SK-N-SH (cell line): ENCODE measurements at regions not wholly inside any gene's neighbourhood (a gene's known extent, or its start where the extent isn't known, plus 50 kb on each side); places are given as distances from the start of the nearest gene placed in this dataset.

Experiments
- CTCF ChIA-PET: fragments of 300-600, 350-600 bp; formaldehyde crosslinking; extraction: SDS; loops from one replicate; lab custom pipeline; 2021; lab: Yijun Ruan, JAX
- POLR2A ChIA-PET: fragments of 350-600 bp; sonication (Branson Sonifier 250); formaldehyde crosslinking; extraction: SDS; loops from one replicate; lab custom pipeline; 2020; ENCODE audit warnings: antibody characterized with exemption, inconsistent platforms; lab: Yijun Ruan, JAX
- DNase-seq: peaks from one replicate; pipeline ENCODE4 v3.0.0; 2012
- H2AFZ ChIP-seq: fragments of 200-600 bp; sonication (generic); 2 replicates; pipeline ENCODE4 v1.8.1; 2016; ENCODE audit warnings: antibody characterized with exemption, mild to moderate bottlenecking, low read depth
- H3F3A ChIP-seq: fragments of 200-600 bp; sonication (generic); replicated peaks from 2 replicates; pipeline ENCODE3; 2016; ENCODE audit warnings: antibody characterized with exemption, mild to moderate bottlenecking; ENCODE audit not compliant: insufficient read depth
- H3K27ac ChIP-seq, 2 experiments: fragments of 200-500 bp in 1 of 2; fragments of 200-600 bp in 1 of 2; sonication (Bioruptor generic) in 1 of 2; sonication (generic), shearing (Covaris generic) in 1 of 2; 2 replicates each; pipeline versions ENCODE4 v1.5.1 to v1.6.1; 2014 to 2016; ENCODE audit warnings: low read depth in 2 of 2, inconsistent platforms in 1 of 2, low read length in 1 of 2, mild to moderate bottlenecking in 1 of 2, mixed read lengths in 1 of 2
- H3K27me3 ChIP-seq: fragments of 200-600 bp; sonication (generic), shearing (Covaris generic); 2 replicates; pipeline ENCODE4 v1.6.1; 2016; ENCODE audit warnings: mixed run types; ENCODE audit not compliant: insufficient read depth
- H3K36me3 ChIP-seq, 2 experiments: fragments of 200-500 bp in 1 of 2; fragments of 200-600 bp in 1 of 2; sonication (Bioruptor generic) in 1 of 2; sonication (generic) in 1 of 2; replicated peaks in 1 of 2; 2 replicates each; pipeline versions ENCODE3 to v1.5.1; 2014 to 2016; ENCODE audit warnings: low read length in 1 of 2, mild to moderate bottlenecking in 1 of 2; ENCODE audit not compliant: insufficient read depth in 2 of 2, control insufficient read depth in 1 of 2
- H3K4me1 ChIP-seq, 2 experiments: fragments of 200-500 bp in 1 of 2; fragments of 200-600 bp in 1 of 2; sonication (Bioruptor generic) in 1 of 2; sonication (generic), shearing (Covaris generic) in 1 of 2; 2 replicates each; pipeline versions ENCODE4 v1.5.1 to v1.6.1; 2014 to 2016; ENCODE audit warnings: low read depth in 1 of 2, low read length in 1 of 2, mixed run types in 1 of 2; ENCODE audit not compliant: insufficient read depth in 2 of 2, control insufficient read depth in 1 of 2
- H3K4me2 ChIP-seq: fragments of 200-600 bp; sonication (generic), shearing (Covaris generic); 2 replicates; pipeline ENCODE4 v1.6.1; 2017; ENCODE audit warnings: mixed run types
- H3K4me3 ChIP-seq, 2 experiments: fragments of 200-500 bp in 1 of 2; fragments of 200-600 bp in 1 of 2; sonication (Bioruptor generic) in 1 of 2; sonication (generic), shearing (Covaris generic) in 1 of 2; 2 replicates each; pipeline versions ENCODE4 v1.5.1 to v1.8.1; 2014 to 2016; ENCODE audit warnings: low read depth in 2 of 2, inconsistent platforms in 1 of 2, low read length in 1 of 2, mild to moderate bottlenecking in 1 of 2, mixed read lengths in 1 of 2, moderate library complexity in 1 of 2
- H3K79me2 ChIP-seq: fragments of 200-600 bp; sonication (generic); 2 replicates; pipeline ENCODE4 v1.8.1; 2017; ENCODE audit warnings: mild to moderate bottlenecking; ENCODE audit not compliant: insufficient read depth
- H3K9ac ChIP-seq: fragments of 200-600 bp; sonication (generic); 2 replicates; pipeline ENCODE4 v1.6.1; 2017; ENCODE audit warnings: mixed run types
- H3K9me2 ChIP-seq: fragments of 200-600 bp; sonication (generic); 2 replicates; pipeline ENCODE4 v1.6.1; 2017; ENCODE audit warnings: mixed run types
- H3K9me3 ChIP-seq: fragments of 200-600 bp; sonication (generic); 2 replicates; pipeline ENCODE4 v1.6.1; 2017; ENCODE audit warnings: mixed run types, mild to moderate bottlenecking, moderate library complexity
- H4K20me1 ChIP-seq: fragments of 200-600 bp; sonication (generic); 2 replicates; pipeline ENCODE4 v1.6.1; 2017; ENCODE audit warnings: mild to moderate bottlenecking, mixed run types; ENCODE audit not compliant: insufficient read depth
- CHD2 ChIP-seq: fragments of 150-350 bp; IDR thresholded peaks from 2 replicates; pipeline ENCODE4 v1.6.1; 2018; ENCODE audit warnings: low read length; ENCODE audit not compliant: partially characterized antibody
- CTCF ChIP-seq: fragments of 200-600 bp; sonication (generic); IDR thresholded peaks from 2 replicates; pipeline ENCODE4 v1.6.1; 2017; ENCODE audit warnings: antibody characterized with exemption, mild to moderate bottlenecking, moderate library complexity
- EP300 ChIP-seq, 2 experiments: IDR thresholded peaks; 2 replicates each; pipeline versions ENCODE4 v1.4.0 to v1.6.1; 2012; ENCODE audit warnings: borderline replicate concordance in 1 of 2, low read depth in 1 of 2, low read length in 1 of 2
- FOXJ3 ChIP-seq: sonication (generic); formaldehyde crosslinking; IDR thresholded peaks from 2 replicates; pipeline ENCODE4 v1.5.1; 2020; ENCODE audit warnings: mild to moderate bottlenecking, missing genetic modification reagents
- GABPA ChIP-seq: IDR thresholded peaks from 2 replicates; pipeline ENCODE4 v1.4.0; 2012; ENCODE audit warnings: low read depth, mild to moderate bottlenecking
- MAX ChIP-seq: IDR thresholded peaks from 2 replicates; pipeline ENCODE4 v1.4.0; 2012; ENCODE audit warnings: low read depth
- MEF2A ChIP-seq: IDR thresholded peaks from 2 replicates; pipeline ENCODE4 v1.4.0; 2012; ENCODE audit warnings: low read depth, borderline replicate concordance
- MXI1 ChIP-seq: IDR thresholded peaks from 2 replicates; pipeline ENCODE4 v1.6.1; 2012; ENCODE audit warnings: mild to moderate bottlenecking, low read depth, low read length, improper control_type of control experiment
- NRF1 ChIP-seq: IDR thresholded peaks from 2 replicates; pipeline ENCODE4 v1.6.1; 2012; ENCODE audit warnings: low read depth, mild to moderate bottlenecking, low read length
- PBX3 ChIP-seq: IDR thresholded peaks from 2 replicates; pipeline ENCODE4; 2012
- POLR2AphosphoS5 ChIP-seq: IDR thresholded peaks from 2 replicates; pipeline ENCODE4 v1.6.1; 2012; ENCODE audit warnings: low read depth, low read length
- RAD21 ChIP-seq: IDR thresholded peaks from 2 replicates; pipeline ENCODE4 v1.6.1; 2012; ENCODE audit warnings: mild to moderate bottlenecking, low read length
- RCOR1 ChIP-seq: fragments of 150-350 bp; IDR thresholded peaks from 2 replicates; pipeline ENCODE4 v1.6.1; 2017; ENCODE audit warnings: antibody characterized with exemption, low read length
- TCF12 ChIP-seq: IDR thresholded peaks from 2 replicates; pipeline ENCODE4 v1.4.0; 2012
- USF1 ChIP-seq: IDR thresholded peaks from 2 replicates; pipeline ENCODE4 v1.4.0; 2012; ENCODE audit warnings: low read depth, borderline replicate concordance
- USF2 ChIP-seq: fragments of 150-350 bp; IDR thresholded peaks from 2 replicates; pipeline ENCODE4 v1.6.1; 2017; ENCODE audit warnings: antibody characterized with exemption, low read length, low read depth, borderline replicate concordance
- YY1 ChIP-seq: IDR thresholded peaks from 2 replicates; pipeline ENCODE4 v1.4.0; 2012; ENCODE audit warnings: low read depth, mild to moderate bottlenecking
- WGBS: methylation state at CpG from one replicate; pipeline ENCODE4 v1.1.6; 2017; ENCODE audit warnings: low lambda C conversion rate; 5-methylcytosine and 5-hydroxymethylcytosine counted together

GRCh38 chr5:145689235-145689634 lies 145.9 kb downstream of the PRELID2 start:
- CTCF ChIA-PET, result interaction anchor here (1.3 kb wide), 1 partner anchor 16 kb away, joined by 3 read pairs; no protein-coding TSS in a partner anchor
- Histone ChIP-seq H3K9me2 (no peaks in the 10 kb centered on the region), H3K79me2 (no peaks in the 10 kb centered on the region), H3K27ac (no peak overlapping the region), H3K9ac (no peak overlapping the region), H3K36me3 (no peaks in the 10 kb centered on the region), H4K20me1 (no peaks in the 10 kb centered on the region), H3F3A (no peaks in the 10 kb centered on the region), H3K4me2 (no peak overlapping the region), H3K4me1 (no peaks in the 10 kb centered on the region), H2AFZ (no peak overlapping the region), H3K27me3 (no peaks in the 10 kb centered on the region), H3K4me3 (no peak overlapping the region), H3K9me3 (no peaks in the 10 kb centered on the region)
- POLR2A ChIA-PET, result no interaction called here
- WGBS, result 91% methylated on average over 3 of the region's 3 CpGs
- TF ChIP-seq MXI1 (no peak), RCOR1 (no peak), TCF12 (no peak), CHD2 (no peak), MEF2A (no peak), FOXJ3 (CRISPR knock-in tag) (no peak)
- no peak for DNase-seq

- H3K79me2 ChIP-seq, result no peaks in the 10 kb centered on the region
- H3K4me3 ChIP-seq, result no peak overlapping the region
- TF ChIP-seq USF1 (no peak), CTCF (no peak), USF2 (no peak), CHD2 (no peak), NRF1 (no peak), PBX3 (no peak), POLR2AphosphoS5 (no peak), RAD21 (no peak), YY1 (no peak), GABPA (no peak), MEF2A (no peak), EP300 (IDR thresholded peaks at IDR 0.05; ENCODE audit: borderline replicate concordance in 1 of 2, low read depth in 1 of 2, low read length in 1 of 2) (no peak), MXI1 (no peak), MAX (no peak)
- H3K36me3 ChIP-seq, result no peaks in the 10 kb centered on the region
- H3K9ac ChIP-seq, result no peak overlapping the region
- 75% methylated on average over 4 of the region's 4 CpGs for WGBS
- no peaks in the 10 kb centered on the region for H4K20me1 ChIP-seq
- H3K27ac ChIP-seq, result no peak overlapping the region
- H2AFZ ChIP-seq, result no peak overlapping the region
- no peaks in the 10 kb centered on the region for H3K27me3 ChIP-seq
- ChIA-PET POLR2A (no interaction called here), CTCF (interaction anchor here (0.6 kb wide), 1 partner anchor 244 kb away, joined by 3 read pairs; no protein-coding TSS in a partner anchor)
- no peaks in the 10 kb centered on the region for H3K9me2 ChIP-seq
- H3K4me2 ChIP-seq, result no peak overlapping the region
- H3K4me1 ChIP-seq, result no peaks in the 10 kb centered on the region
- H3K9me3 ChIP-seq, result no peaks in the 10 kb centered on the region
- no peaks in the 10 kb centered on the region for H3F3A ChIP-seq
- DNase-seq, result no peak
Measured at GRCh38 chr5:145687943-145688342, 147.2 kb downstream of the PRELID2 start.
